ENCODE measurements at regions not wholly inside any gene's neighbourhood (a gene's known extent, or its start where the extent isn't known, plus 50 kb on each side); places are given as distances from the start of the nearest gene placed in this dataset.

DNA sequence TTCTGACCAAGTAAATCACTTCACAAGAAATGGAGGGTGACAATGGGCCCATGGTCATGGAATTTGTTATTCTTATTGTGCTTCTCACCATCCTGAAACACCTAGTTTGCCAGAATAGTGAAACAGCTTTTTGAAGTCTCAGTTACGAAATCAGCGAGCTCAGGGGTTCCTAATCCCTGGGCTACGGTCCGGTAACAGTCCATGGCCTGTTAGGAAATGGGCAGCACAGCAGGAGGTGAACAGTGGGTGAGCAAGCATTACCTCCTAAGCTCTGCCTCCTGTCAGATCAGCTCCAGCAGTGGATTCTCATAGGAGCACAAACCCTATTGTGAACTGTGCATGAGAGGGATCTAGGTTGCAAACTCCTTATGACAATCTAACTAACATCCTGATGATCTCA lies 1356.3 kb downstream of the KCNT2 start:
- no peaks in the 10 kb centered on the region for H3K36me3 ChIP-seq (ENCODE audit: insufficient read depth, low read length)
- no peaks in the 10 kb centered on the region for H3K4me1 ChIP-seq (ENCODE audit: insufficient read depth, low read length)
- H3K27ac ChIP-seq (ENCODE audit: low read depth, low read length) = no peak overlapping the region
- no peak overlapping the region for H3K4me3 ChIP-seq (ENCODE audit: low read depth in 1 of 2, low read length in 2 of 2)
- no peaks in the 10 kb centered on the region for H3K9me3 ChIP-seq (ENCODE audit: low read length)
- H3K9ac ChIP-seq (ENCODE audit: low read length) = no peak overlapping the region
- no peaks in the 10 kb centered on the region for H3K27me3 ChIP-seq (ENCODE audit: control insufficient read depth in 1 of 2, insufficient read depth in 2 of 2, low read length in 2 of 2)

DNA sequence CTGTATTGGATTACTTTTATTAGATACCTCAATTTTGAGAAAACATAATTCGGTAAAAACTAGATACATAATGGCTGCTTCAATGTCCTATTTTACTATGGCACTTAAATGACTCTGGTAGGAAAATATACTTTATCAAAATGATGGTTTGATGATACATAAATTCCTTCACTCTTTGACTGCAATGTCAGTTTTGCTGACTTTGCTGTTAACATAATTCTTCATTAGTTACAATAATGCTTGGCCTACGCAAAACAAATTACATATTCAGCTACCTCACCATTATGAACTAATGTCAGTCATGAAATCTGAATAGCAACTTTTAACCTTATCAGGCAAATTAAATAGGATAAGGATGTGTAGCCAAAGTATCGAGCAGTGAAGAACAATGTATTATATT lies 1364.7 kb downstream of the KCNT2 start:
- Histone ChIP-seq H3K27ac (ENCODE audit: low read depth, low read length) (no peak overlapping the region), H3K27me3 (ENCODE audit: control insufficient read depth in 1 of 2, insufficient read depth in 2 of 2, low read length in 2 of 2) (no peaks in the 10 kb centered on the region), H3K36me3 (ENCODE audit: insufficient read depth, low read length) (no peaks in the 10 kb centered on the region), H3K4me1 (ENCODE audit: insufficient read depth, low read length) (no peaks in the 10 kb centered on the region), H3K9me3 (ENCODE audit: low read length) (no peaks in the 10 kb centered on the region), H3K9ac (ENCODE audit: low read length) (no peak overlapping the region), H3K4me3 (ENCODE audit: low read depth in 1 of 2, low read length in 2 of 2) (no peak overlapping the region)

DNA sequence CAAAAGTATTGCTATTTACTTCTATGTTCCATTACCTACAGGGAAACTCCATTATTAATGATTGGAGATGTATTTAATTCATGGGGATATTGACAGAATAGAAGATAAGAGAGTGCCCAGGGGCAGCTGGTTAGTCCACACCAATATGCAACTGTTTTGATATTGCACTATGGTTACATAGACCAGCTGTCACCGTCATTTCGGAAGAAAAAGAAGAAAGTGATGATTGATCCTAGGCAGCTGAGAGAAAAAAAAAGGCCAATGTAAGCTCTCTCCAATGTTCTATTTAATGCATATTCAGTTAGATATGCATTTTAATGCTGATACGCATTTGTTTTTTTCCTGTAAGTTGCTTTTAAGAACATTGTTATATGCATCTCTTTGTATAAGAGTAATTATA lies 1367.2 kb downstream of the KCNT2 start:
- Histone ChIP-seq H3K27ac (ENCODE audit: low read depth, low read length) (no peak overlapping the region), H3K27me3 (ENCODE audit: control insufficient read depth in 1 of 2, insufficient read depth in 2 of 2, low read length in 2 of 2) (no peaks in the 10 kb centered on the region), H3K4me1 (ENCODE audit: insufficient read depth, low read length) (no peaks in the 10 kb centered on the region), H3K4me3 (ENCODE audit: low read depth in 1 of 2, low read length in 2 of 2) (no peak overlapping the region), H3K9me3 (ENCODE audit: low read length) (no peaks in the 10 kb centered on the region), H3K9ac (ENCODE audit: low read length) (no peak overlapping the region), H3K36me3 (ENCODE audit: insufficient read depth, low read length) (no peaks in the 10 kb centered on the region)

DNA sequence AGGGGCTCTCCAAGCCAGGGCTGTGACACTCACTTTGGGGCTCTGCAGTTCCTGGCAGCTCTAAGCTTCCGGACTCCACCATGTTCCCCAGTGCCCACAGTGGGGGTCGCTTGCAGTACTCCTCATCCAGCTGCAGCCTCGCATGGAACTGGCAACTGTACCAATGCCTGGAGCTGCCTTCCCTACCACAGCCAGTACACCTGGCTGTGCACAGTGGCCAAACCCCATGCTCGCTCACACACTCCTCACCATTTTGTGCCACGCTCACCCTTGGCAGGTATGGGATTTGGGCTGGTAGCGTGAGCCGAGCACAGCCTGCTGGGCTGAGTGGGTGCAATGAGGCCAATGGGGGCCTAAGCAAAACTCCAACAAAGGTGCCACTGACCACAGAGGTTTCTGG lies 1369.9 kb downstream of the KCNT2 start:
- Histone ChIP-seq H3K4me3 (ENCODE audit: low read depth in 1 of 2, low read length in 2 of 2) (no peak overlapping the region), H3K27ac (ENCODE audit: low read depth, low read length) (no peak overlapping the region), H3K9ac (ENCODE audit: low read length) (no peak overlapping the region), H3K36me3 (ENCODE audit: insufficient read depth, low read length) (no peaks in the 10 kb centered on the region), H3K9me3 (ENCODE audit: low read length) (no peaks in the 10 kb centered on the region), H3K27me3 (ENCODE audit: control insufficient read depth in 1 of 2, insufficient read depth in 2 of 2, low read length in 2 of 2) (no peaks in the 10 kb centered on the region), H3K4me1 (ENCODE audit: insufficient read depth, low read length) (no peaks in the 10 kb centered on the region)

DNA sequence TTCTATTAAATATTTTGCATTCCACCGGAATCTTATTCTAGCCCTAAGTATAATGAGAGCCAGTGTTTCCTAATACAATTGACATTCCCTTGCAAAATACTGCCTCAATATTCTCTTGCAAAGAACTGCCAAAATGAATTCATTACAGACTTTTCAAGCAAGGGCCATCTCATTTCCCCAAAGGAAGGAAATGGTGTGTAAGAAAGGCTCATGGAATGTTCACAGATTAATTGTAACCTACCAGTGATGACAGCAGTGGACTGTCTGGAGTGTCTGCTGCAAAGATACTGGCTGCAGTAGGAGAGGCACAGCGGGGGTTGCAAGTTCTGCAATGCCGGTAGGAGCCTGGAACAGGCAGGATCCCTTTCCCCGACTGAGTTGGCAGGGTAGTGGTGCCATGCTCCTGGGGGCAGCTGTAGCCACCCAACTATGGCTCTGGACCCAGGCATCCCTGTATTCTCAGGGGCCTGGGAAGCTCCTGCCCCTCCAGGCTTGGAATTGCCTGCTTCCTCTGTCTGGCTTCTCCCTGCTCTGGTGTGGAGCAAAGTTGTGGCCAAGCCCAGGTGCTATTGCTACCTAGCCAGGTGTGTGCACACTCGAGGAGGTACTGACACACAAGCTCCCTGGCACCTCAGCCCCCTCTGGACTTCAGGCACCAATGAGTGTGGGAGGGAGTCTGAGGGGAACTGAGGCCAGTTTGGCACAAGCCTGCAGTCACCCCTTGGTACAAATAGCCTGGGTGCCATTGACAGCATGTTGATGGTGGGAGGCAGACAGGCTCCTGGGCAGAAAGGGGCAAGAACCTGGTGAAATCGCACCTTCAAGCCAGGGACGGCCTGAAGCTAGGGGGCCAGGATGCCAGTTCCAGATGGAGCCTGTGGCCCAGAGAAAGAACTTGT lies 1371.0 kb downstream of the KCNT2 start:
- H3K27me3 ChIP-seq (ENCODE audit: control insufficient read depth in 1 of 2, insufficient read depth in 2 of 2, low read length in 2 of 2) = no peaks in the 10 kb centered on the region
- no peaks in the 10 kb centered on the region for H3K9me3 ChIP-seq (ENCODE audit: low read length)
- no peaks in the 10 kb centered on the region for H3K4me1 ChIP-seq (ENCODE audit: insufficient read depth, low read length)
- H3K4me3 ChIP-seq (ENCODE audit: low read depth in 1 of 2, low read length in 2 of 2) = no peak overlapping the region
- H3K36me3 ChIP-seq (ENCODE audit: insufficient read depth, low read length) = no peaks in the 10 kb centered on the region
- H3K9ac ChIP-seq (ENCODE audit: low read length) = no peak overlapping the region
- H3K27ac ChIP-seq (ENCODE audit: low read depth, low read length) = no peak overlapping the region

DNA sequence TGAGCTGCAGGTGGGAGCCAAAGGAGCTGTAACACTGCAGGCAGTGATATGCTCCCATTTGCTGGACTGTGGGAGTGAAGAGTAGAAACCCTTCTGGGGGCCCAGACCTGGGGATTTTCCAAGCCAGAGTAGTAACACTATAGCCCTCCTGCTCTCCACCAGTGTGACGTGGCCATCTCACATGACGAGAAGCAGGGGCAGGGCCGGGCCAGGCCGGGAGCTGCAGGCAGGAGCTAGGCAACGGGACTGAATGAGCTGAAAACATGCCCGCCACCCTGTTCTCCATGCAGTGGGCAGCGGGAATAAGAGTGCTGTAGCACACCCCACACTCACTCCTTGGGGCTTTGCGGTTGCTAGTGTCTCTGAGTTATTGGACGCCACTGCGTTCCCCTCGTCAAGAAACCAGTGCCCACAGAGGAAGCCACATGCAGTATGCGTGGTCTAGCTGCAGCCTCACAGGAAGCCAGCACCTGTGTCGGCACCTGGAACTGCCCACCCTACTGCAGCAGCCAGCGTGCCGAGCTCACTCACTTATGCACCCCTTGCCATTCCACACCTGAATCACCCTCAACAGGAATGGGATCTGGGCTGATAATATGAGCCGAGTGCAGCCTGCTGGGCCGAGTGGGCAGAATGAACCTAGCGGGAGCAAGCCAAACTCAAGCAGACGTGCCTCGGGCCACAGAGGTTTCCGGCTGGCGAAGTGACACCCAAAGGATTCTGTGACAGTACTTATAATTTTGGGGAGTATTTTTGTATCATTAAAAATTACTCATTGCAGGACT lies 1389.6 kb downstream of the KCNT2 start:
- Histone ChIP-seq H3K9me3 (ENCODE audit: low read length) (no peaks in the 10 kb centered on the region), H3K27ac (ENCODE audit: low read depth, low read length) (no peak overlapping the region), H3K36me3 (ENCODE audit: insufficient read depth, low read length) (no peaks in the 10 kb centered on the region), H3K4me1 (ENCODE audit: insufficient read depth, low read length) (no peaks in the 10 kb centered on the region), H3K4me3 (ENCODE audit: low read depth in 1 of 2, low read length in 2 of 2) (no peak overlapping the region), H3K9ac (ENCODE audit: low read length) (no peak overlapping the region), H3K27me3 (ENCODE audit: control insufficient read depth in 1 of 2, insufficient read depth in 2 of 2, low read length in 2 of 2) (no peaks in the 10 kb centered on the region)

DNA sequence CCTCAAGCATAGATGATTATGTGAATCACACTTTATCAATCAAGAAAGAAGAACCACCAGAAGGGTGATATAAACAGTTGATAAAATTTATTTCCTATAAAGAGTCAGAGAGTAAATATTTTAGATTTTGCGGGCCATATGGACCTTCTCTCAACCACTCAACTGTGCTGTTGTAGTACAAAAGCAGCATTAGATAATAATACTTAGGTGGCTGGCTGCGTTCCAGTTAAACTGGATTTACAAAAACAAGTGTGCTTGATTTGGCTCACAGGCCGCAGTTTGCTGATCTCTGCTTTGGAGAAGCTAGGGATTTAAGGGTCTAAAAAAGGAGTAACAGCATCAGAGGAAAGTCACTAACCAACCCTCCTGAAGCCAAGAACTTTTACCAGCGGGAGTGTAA lies 1406.0 kb downstream of the KCNT2 start:
- Histone ChIP-seq H3K4me3 (ENCODE audit: low read depth in 1 of 2, low read length in 2 of 2) (no peak overlapping the region), H3K27me3 (ENCODE audit: control insufficient read depth in 1 of 2, insufficient read depth in 2 of 2, low read length in 2 of 2) (no peaks in the 10 kb centered on the region), H3K9ac (ENCODE audit: low read length) (no peak overlapping the region), H3K9me3 (ENCODE audit: low read length) (no peaks in the 10 kb centered on the region), H3K4me1 (ENCODE audit: insufficient read depth, low read length) (no peaks in the 10 kb centered on the region), H3K36me3 (ENCODE audit: insufficient read depth, low read length) (no peaks in the 10 kb centered on the region), H3K27ac (ENCODE audit: low read depth, low read length) (no peak overlapping the region)

DNA sequence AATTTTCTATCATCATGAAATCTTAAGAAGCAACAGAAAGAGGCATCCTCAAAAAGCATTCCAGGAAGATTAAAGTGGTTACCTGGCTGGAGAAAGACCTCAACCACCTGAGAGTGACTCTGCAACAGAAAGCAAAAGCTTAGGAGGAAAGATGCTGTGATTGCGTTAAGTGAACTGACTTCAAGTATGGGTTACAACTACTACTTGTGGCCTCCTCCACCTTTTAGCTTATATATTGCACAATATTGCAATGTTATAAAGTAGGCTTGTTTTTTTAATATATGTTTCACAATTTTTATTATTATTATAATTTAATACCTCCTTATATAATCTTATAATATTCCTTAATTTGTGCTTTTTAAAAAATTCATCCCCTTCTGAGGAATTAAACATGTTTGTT lies 1407.5 kb downstream of the KCNT2 start:
- Histone ChIP-seq H3K4me1 (ENCODE audit: insufficient read depth, low read length) (no peaks in the 10 kb centered on the region), H3K27me3 (ENCODE audit: control insufficient read depth in 1 of 2, insufficient read depth in 2 of 2, low read length in 2 of 2) (no peaks in the 10 kb centered on the region), H3K36me3 (ENCODE audit: insufficient read depth, low read length) (no peaks in the 10 kb centered on the region), H3K4me3 (ENCODE audit: low read depth in 1 of 2, low read length in 2 of 2) (no peak overlapping the region), H3K9ac (ENCODE audit: low read length) (no peak overlapping the region), H3K27ac (ENCODE audit: low read depth, low read length) (no peak overlapping the region), H3K9me3 (ENCODE audit: low read length) (no peaks in the 10 kb centered on the region)

DNA sequence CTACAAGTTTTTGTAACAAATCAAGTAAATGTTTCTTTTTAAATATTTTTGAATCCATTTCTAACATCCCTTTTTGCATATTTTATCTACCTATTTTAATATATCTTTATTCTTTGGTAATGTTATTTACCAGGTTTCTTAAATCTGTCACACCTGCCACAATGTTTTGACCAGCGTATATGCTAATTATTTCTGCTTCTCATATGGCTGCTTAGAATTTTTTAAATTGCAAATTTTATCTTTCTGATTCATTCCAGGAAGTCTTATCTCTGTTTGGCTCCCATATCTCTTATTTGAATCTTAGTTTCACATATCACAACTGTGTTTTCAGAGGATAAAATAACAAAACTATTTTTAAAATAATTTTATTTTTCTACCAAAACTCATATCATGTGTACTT lies 1411.1 kb downstream of the KCNT2 start:
- Histone ChIP-seq H3K9ac (ENCODE audit: low read length) (no peak overlapping the region), H3K4me3 (ENCODE audit: low read depth in 1 of 2, low read length in 2 of 2) (no peak overlapping the region), H3K9me3 (ENCODE audit: low read length) (no peaks in the 10 kb centered on the region), H3K4me1 (ENCODE audit: insufficient read depth, low read length) (no peaks in the 10 kb centered on the region), H3K27me3 (ENCODE audit: control insufficient read depth in 1 of 2, insufficient read depth in 2 of 2, low read length in 2 of 2) (no peaks in the 10 kb centered on the region), H3K36me3 (ENCODE audit: insufficient read depth, low read length) (no peaks in the 10 kb centered on the region), H3K27ac (ENCODE audit: low read depth, low read length) (no peak overlapping the region)

DNA sequence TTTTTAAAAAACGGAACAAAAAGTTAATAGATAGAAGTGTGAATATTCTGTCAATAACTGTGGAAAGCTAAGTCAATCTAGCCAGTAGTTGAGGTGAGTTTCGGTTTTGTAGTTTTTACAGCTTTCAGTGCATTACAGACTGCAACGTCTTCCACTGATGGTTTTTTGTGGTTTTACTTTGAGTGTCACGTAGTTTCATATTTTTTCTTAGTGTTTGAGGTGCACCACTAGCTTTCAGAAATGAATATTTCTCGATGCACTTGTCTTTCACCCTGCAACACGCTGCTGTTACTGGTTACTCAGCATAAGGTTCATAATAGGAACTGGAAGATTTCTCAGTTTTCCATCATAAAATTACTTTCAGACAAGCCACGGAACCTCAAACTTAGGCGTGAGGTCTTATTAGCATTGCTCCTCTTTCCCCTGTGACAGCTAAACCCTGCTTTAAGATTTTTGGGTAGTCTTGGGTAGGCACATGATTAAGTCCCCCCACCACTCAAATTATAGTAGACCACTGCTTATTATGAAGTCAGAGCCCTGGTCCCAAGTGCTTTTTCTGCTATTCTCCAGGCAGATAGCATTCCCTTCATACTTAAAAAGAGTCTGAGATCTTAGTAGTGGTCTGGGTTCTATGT lies 1412.7 kb downstream of the KCNT2 start:
- H3K36me3 ChIP-seq (ENCODE audit: insufficient read depth, low read length) = no peaks in the 10 kb centered on the region
- H3K27me3 ChIP-seq (ENCODE audit: control insufficient read depth in 1 of 2, insufficient read depth in 2 of 2, low read length in 2 of 2) = no peaks in the 10 kb centered on the region
- H3K27ac ChIP-seq (ENCODE audit: low read depth, low read length) = no peak overlapping the region
- H3K9me3 ChIP-seq (ENCODE audit: low read length) = no peaks in the 10 kb centered on the region
- no peak overlapping the region for H3K4me3 ChIP-seq (ENCODE audit: low read depth in 1 of 2, low read length in 2 of 2)
- H3K9ac ChIP-seq (ENCODE audit: low read length) = no peak overlapping the region
- H3K4me1 ChIP-seq (ENCODE audit: insufficient read depth, low read length) = no peaks in the 10 kb centered on the region

DNA sequence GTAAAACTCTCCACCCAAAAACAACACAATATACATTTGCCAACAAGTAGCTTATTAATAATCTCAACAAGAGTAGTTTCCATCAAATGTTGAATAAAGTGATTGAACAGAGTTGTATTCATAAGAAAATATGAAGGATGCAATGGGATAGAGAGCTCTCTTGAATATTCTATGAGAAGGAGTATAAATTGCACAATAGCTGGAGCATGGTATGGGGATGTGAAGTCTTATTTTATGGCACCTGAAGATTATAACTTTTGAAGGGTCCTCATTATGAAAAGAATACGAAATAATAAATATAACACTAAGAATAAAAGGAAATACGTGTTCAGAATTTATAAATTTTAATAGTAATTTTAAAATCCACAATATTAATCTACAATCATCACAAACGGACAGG lies 1415.1 kb downstream of the KCNT2 start:
- H3K27ac ChIP-seq (ENCODE audit: low read depth, low read length) = no peak overlapping the region
- H3K9ac ChIP-seq (ENCODE audit: low read length) = no peak overlapping the region
- H3K4me3 ChIP-seq (ENCODE audit: low read depth in 1 of 2, low read length in 2 of 2) = no peak overlapping the region
- no peaks in the 10 kb centered on the region for H3K27me3 ChIP-seq (ENCODE audit: control insufficient read depth in 1 of 2, insufficient read depth in 2 of 2, low read length in 2 of 2)
- no peaks in the 10 kb centered on the region for H3K36me3 ChIP-seq (ENCODE audit: insufficient read depth, low read length)
- H3K4me1 ChIP-seq (ENCODE audit: insufficient read depth, low read length) = no peaks in the 10 kb centered on the region
- no peaks in the 10 kb centered on the region for H3K9me3 ChIP-seq (ENCODE audit: low read length)

All from muscle layer of colon (tissue), 2 donors.